ENCODE measurements at regions not wholly inside any gene's neighbourhood (a gene's known extent, or its start where the extent isn't known, plus 50 kb on each side); places are given as distances from the start of the nearest gene placed in this dataset.

- no peak for TF ChIP-seq SMC3 (conservative IDR thresholded peaks at IDR 0.05; ENCODE audit: poor library complexity)
- TF ChIP-seq, protein P1, sequence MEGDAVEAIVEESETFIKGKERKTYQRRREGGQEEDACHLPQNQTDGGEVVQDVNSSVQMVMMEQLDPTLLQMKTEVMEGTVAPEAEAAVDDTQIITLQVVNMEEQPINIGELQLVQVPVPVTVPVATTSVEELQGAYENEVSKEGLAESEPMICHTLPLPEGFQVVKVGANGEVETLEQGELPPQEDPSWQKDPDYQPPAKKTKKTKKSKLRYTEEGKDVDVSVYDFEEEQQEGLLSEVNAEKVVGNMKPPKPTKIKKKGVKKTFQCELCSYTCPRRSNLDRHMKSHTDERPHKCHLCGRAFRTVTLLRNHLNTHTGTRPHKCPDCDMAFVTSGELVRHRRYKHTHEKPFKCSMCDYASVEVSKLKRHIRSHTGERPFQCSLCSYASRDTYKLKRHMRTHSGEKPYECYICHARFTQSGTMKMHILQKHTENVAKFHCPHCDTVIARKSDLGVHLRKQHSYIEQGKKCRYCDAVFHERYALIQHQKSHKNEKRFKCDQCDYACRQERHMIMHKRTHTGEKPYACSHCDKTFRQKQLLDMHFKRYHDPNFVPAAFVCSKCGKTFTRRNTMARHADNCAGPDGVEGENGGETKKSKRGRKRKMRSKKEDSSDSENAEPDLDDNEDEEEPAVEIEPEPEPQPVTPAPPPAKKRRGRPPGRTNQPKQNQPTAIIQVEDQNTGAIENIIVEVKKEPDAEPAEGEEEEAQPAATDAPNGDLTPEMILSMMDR (IDR thresholded peaks at IDR 0.05; ENCODE audit: poor library complexity, severe bottlenecking) = no peak
- TF ChIP-seq RAD21 (conservative IDR thresholded peaks at IDR 0.05) = no peak
- TF ChIP-seq POLR2AphosphoS5 (IDR thresholded peaks at IDR 0.05) = no peak
- no peak for TF ChIP-seq EZH2 (IDR thresholded peaks at IDR 0.05; ENCODE audit: borderline replicate concordance, insufficient read depth, low read length, poor library complexity, severe bottlenecking)
- TF ChIP-seq MXI1 (conservative IDR thresholded peaks at IDR 0.05; ENCODE audit: poor library complexity, severe bottlenecking) = no peak
- TF ChIP-seq TAF1 (IDR thresholded peaks at IDR 0.05; ENCODE audit: low read depth) = no peak
- no peak for TF ChIP-seq EP300 (conservative IDR thresholded peaks at IDR 0.05; ENCODE audit: poor library complexity, severe bottlenecking)
- TF ChIP-seq REST (IDR thresholded peaks at IDR 0.05; ENCODE audit: borderline replicate concordance) = no peak
These were observed 67.3 kb upstream of the RMDN2 start for GRCh38 chr2:37857575-37858399.

Measured in neural cell (in vitro differentiated cells).